Endodermal cell (in vitro differentiated cells): ENCODE measurements at regions not wholly inside any gene's neighbourhood (a gene's known extent, or its start where the extent isn't known, plus 50 kb on each side); places are given as distances from the start of the nearest gene placed in this dataset.

Experiments
- DNase-seq: peaks from one replicate; pipeline ENCODE4 v3.0.0-alpha.2; 2017
- H3K27ac ChIP-seq: 2 replicates; pipeline ENCODE4 v1.5.1; 2013; ENCODE audit warnings: mild to moderate bottlenecking, low read depth, low read length, moderate library complexity
- H3K27me3 ChIP-seq: 2 replicates; pipeline ENCODE4 v1.6.1; 2013; ENCODE audit warnings: mild to moderate bottlenecking, low read length, moderate library complexity; ENCODE audit not compliant: insufficient read depth, control insufficient read depth, poor library complexity, severe bottlenecking
- H3K36me3 ChIP-seq: 2 replicates; pipeline ENCODE4 v1.7.0; 2013; ENCODE audit warnings: mild to moderate bottlenecking, low read length, moderate library complexity; ENCODE audit not compliant: control insufficient read depth, insufficient read depth
- H3K4me1 ChIP-seq: one replicate; pipeline ENCODE4 v1.7.0; 2013; ENCODE audit warnings: low read length; ENCODE audit not compliant: control insufficient read depth, insufficient read depth
- H3K4me3 ChIP-seq: 2 replicates; pipeline ENCODE4 v1.5.1; 2013; ENCODE audit warnings: mild to moderate bottlenecking, low read length, moderate library complexity
- H3K9ac ChIP-seq: 2 replicates; pipeline ENCODE4 v1.6.1; 2013; ENCODE audit warnings: mild to moderate bottlenecking, low read length, moderate library complexity; ENCODE audit not compliant: poor library complexity, severe bottlenecking; ENCODE audit errors: extremely low read depth
- H3K9me3 ChIP-seq: 2 replicates; pipeline ENCODE4 v1.6.1; 2013; ENCODE audit warnings: mild to moderate bottlenecking, low read length, moderate library complexity; ENCODE audit not compliant: control insufficient read depth
- H3K27ac Mint-ChIP-seq: 2 replicates; pipeline ENCODE4 v1.8.0; 2020; ENCODE audit warnings: mixed read lengths
- H3K27me3 Mint-ChIP-seq: 2 replicates; pipeline ENCODE4 v1.8.0; 2021; ENCODE audit warnings: mild to moderate bottlenecking, mixed read lengths; ENCODE audit not compliant: insufficient read depth
- H3K36me3 Mint-ChIP-seq: 2 replicates; pipeline ENCODE4 v1.8.0; 2020; ENCODE audit warnings: low read depth, mixed read lengths
- H3K4me1 Mint-ChIP-seq: 2 replicates; pipeline ENCODE4 v1.8.0; 2020; ENCODE audit warnings: mixed read lengths
- H3K4me3 Mint-ChIP-seq: 2 replicates; pipeline ENCODE4 v1.8.0; 2020; ENCODE audit warnings: mild to moderate bottlenecking, moderate library complexity, mixed read lengths
- H3K9me3 Mint-ChIP-seq: 2 replicates; pipeline ENCODE4 v1.8.0; 2020; ENCODE audit warnings: mild to moderate bottlenecking, mixed read lengths
- WGBS, 2 experiments: methylation state at CpG; one replicate each; pipeline versions ENCODE4 v1.1.5 to v1.1.7; 2013; ENCODE audit warnings: missing lambda C conversion rate in 2 of 2, mixed read lengths in 1 of 2; ENCODE audit not compliant: insufficient coverage in 1 of 2, insufficient read length in 1 of 2; 5-methylcytosine and 5-hydroxymethylcytosine counted together
- TF ChIP-seq, protein P1 (sequence below): fragments of 200-600 bp; sonication (generic); conservative IDR thresholded peaks from 2 replicates; pipeline ENCODE4 v1.5.0; 2021; ENCODE audit warnings: antibody characterized with exemption, mild to moderate bottlenecking

DNA sequence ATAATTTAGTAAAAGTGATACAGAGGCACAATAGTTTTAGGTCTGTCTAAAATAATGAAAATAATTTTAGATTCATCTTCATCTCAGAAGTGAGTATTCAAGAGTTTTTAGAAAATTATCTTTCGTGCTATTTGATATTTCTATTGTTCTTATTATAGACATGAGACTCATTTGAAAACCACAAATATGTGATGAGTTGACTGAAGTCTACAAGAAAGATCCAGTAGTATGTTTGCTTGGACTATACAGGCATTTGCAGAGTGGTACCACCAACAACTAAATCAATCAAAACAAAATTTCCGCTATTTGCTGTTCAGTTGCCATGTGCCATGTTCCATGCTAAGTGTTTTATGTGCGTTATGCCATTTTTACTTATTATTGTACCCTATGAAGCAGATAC, 1318.5 kb downstream of the STIM2 start:
- Histone ChIP-seq H3K36me3 (no peaks in the 10 kb centered on the region), H3K27ac (no peak overlapping the region), H3K4me3 (no peak overlapping the region), H3K27me3 (no peaks in the 10 kb centered on the region), H3K9me3 (no peaks in the 10 kb centered on the region), H3K9ac (no peak overlapping the region), H3K4me1 (no peaks in the 10 kb centered on the region)
- DNase-seq = no peak
- TF ChIP-seq, protein P1, sequence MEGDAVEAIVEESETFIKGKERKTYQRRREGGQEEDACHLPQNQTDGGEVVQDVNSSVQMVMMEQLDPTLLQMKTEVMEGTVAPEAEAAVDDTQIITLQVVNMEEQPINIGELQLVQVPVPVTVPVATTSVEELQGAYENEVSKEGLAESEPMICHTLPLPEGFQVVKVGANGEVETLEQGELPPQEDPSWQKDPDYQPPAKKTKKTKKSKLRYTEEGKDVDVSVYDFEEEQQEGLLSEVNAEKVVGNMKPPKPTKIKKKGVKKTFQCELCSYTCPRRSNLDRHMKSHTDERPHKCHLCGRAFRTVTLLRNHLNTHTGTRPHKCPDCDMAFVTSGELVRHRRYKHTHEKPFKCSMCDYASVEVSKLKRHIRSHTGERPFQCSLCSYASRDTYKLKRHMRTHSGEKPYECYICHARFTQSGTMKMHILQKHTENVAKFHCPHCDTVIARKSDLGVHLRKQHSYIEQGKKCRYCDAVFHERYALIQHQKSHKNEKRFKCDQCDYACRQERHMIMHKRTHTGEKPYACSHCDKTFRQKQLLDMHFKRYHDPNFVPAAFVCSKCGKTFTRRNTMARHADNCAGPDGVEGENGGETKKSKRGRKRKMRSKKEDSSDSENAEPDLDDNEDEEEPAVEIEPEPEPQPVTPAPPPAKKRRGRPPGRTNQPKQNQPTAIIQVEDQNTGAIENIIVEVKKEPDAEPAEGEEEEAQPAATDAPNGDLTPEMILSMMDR = no peak
- no peak overlapping the region for H3K4me3 Mint-ChIP-seq
- WGBS, 2 experiments = 100% methylated on average over 2 of the region's 3 CpGs; no CpG with 5 or more reads in 1 of the 2 experiments
- no peaks in the 10 kb centered on the region for H3K27me3 Mint-ChIP-seq
- no peak overlapping the region for H3K27ac Mint-ChIP-seq
- H3K36me3 Mint-ChIP-seq = no peaks in the 10 kb centered on the region
- H3K4me1 Mint-ChIP-seq = peaks cover 5% of the 10 kb centered on the region
- no peaks in the 10 kb centered on the region for H3K9me3 Mint-ChIP-seq

DNA sequence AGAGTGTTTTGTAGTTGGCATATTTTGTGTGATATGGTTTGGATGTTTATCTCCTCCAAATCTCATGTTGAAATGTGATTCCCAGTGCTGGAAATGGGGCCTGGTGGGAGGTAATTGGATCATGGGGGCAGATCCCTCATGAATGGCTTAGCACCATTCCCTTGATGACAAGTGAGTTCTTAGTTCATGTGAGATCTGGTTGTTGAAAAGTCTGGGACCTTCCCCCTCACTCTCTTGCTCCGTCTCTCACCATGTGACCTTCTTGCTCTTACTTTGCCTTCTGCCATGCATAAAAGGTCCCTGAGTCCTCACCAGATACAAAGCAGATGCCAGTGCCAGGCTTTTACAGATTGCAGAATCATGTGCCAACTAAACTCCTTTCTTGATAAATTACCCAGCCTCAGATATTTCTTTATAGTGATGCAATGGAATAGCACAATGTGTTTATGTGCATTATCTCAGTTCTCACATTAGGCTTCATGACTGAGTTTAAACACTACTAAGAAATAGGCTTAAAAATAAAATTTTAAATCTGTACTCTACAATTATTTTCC, 1348.8 kb downstream of the STIM2 start:
- Mint-ChIP-seq H3K4me3 (no peak overlapping the region), H3K9me3 (peaks cover 19% of the 10 kb centered on the region), H3K4me1 (peaks cover 4% of the 10 kb centered on the region), H3K27me3 (no peaks in the 10 kb centered on the region), H3K36me3 (peaks cover 4% of the 10 kb centered on the region), H3K27ac (no peak overlapping the region)
- Histone ChIP-seq H3K9ac (no peak overlapping the region), H3K4me3 (no peak overlapping the region), H3K9me3 (peaks cover 13% of the 10 kb centered on the region), H3K27me3 (no peaks in the 10 kb centered on the region), H3K36me3 (no peaks in the 10 kb centered on the region), H3K4me1 (no peaks in the 10 kb centered on the region), H3K27ac (no peak overlapping the region)
- TF ChIP-seq, protein P1 = no peak
- DNase-seq = no peak
- WGBS, 2 experiments = 80 to 81% methylated on average over 1 of the region's 1 CpG

DNA sequence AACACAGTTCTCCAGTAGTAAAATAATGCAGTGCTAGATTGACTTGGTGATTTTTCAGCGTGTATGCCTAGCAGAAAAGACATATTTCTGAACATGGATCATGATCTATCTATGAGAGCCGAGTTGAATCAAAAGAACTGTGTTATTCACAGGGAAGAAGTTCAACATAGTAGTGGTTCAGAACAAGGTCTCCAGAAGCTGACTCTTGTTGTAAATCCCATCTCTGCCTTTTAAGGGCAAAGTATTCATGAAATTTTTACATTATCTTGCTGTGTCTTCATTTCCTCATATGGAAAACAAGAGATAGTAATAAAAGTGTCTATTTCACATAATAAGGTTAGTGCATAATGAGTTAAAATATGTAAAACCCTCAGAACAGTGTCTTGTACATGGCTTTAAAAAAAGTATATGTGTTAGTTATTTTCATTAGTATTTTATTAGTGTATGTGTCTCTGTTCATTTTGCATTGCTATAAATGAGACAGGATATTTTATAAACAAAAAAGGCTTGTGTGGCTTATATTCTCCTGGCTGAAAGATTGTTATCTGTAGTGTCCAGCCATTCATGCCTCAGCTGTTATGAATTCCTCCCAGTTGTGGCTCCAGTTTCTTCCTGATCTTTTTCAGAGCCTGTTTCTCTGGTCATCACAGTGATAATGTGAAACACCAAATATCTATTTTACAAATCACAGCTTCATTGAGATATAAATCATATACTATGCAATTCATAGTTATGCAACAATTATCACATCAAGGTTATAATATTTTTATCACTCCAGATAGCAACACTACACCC, 1351.2 kb downstream of the STIM2 start:
- H3K36me3 ChIP-seq = no peaks in the 10 kb centered on the region
- H3K27ac Mint-ChIP-seq = no peak overlapping the region
- 78 to 100% methylated on average over 1 to 2 of the region's 2 CpGs for WGBS, 2 experiments
- peaks cover 4% of the 10 kb centered on the region for H3K4me1 Mint-ChIP-seq
- no peak overlapping the region for H3K4me3 Mint-ChIP-seq
- no peaks in the 10 kb centered on the region for H3K9me3 Mint-ChIP-seq
- no peak overlapping the region for H3K9ac ChIP-seq
- H3K9me3 ChIP-seq = no peaks in the 10 kb centered on the region
- no peak overlapping the region for H3K27ac ChIP-seq
- no peaks in the 10 kb centered on the region for H3K4me1 ChIP-seq
- H3K27me3 ChIP-seq = no peaks in the 10 kb centered on the region
- DNase-seq = no peak
- TF ChIP-seq, protein P1 = no peak
- H3K36me3 Mint-ChIP-seq = no peaks in the 10 kb centered on the region
- no peaks in the 10 kb centered on the region for H3K27me3 Mint-ChIP-seq
- H3K4me3 ChIP-seq = no peak overlapping the region
